SHP77 (cell line): ENCODE measurements at regions not wholly inside any gene's neighbourhood (a gene's known extent, or its start where the extent isn't known, plus 50 kb on each side); places are given as distances from the start of the nearest gene placed in this dataset.
A peak's percentile ranks its signal among the peaks of the same experiment; 100 is the strongest.
"Not testable (repeated sequence)": the region's sequence is repeated elsewhere in the genome, so short reads cannot be mapped to it uniquely, and the experiment has no call there.

Experiments
- DNase-seq, 2 experiments: peaks; one replicate each; lab custom pipeline; 2025; lab: John Stamatoyannopoulos, UW

DNA sequence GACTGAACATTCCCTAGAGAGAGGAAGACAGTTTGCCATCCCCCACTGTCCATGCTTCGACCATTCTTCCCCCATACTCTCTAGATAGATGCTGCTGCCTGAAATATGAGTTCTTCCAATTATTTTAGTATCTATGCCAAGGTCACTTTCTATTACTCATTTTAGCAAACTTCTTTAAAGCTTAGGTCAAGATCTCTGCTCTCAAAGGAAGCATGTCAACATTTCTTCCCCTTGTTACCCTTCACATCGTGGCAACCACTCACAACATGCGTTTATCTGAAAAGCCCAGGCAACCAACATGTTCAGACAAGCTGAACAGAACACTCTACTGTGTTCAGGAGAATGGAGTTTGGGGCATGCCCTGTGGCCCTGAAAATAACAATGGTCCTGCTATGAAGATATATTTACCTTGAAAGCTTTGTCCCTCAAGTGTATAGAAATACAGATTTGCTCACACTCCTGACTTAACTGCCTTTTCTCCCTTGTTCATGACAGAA lies 138.4 kb upstream of the KIF2A start:
- no peak for DNase-seq

DNA sequence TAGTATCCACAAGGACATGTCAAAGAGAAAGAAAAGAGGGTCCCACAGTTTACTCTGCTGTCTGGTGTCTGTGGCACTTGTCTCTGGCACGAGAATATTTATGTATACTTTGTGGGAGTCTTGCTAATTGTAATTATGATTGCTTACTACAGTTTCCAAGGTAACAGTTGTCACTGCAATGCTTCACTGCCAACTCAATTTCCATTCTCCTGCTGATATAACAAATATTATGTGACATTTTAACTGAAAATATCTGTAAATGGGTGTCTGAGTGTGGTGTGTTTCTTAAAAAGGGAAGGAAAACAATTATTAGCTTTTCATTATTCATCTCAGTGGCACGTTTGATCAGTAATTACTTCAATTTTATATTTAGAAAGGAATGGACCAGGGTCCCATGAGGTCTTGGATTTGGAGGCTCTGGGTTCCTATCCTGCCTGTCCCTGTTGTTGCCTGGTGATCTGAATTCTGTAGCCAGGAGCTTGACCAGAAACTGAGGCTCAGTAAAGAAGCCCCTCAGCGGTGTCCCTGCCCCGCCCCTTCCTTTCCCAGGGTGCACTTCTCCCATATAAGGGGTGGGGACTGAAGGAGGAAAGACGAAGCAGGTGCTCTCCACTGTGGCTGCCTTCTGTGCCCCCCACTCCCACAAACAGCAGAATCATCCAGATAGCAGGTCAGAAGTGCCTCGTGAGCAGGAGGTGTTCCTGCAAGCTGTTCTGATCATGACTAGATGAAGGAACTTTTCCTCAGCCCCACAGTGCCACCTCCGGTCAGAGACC lies 137.3 kb upstream of the KIF2A start:
- no peak for DNase-seq

DNA sequence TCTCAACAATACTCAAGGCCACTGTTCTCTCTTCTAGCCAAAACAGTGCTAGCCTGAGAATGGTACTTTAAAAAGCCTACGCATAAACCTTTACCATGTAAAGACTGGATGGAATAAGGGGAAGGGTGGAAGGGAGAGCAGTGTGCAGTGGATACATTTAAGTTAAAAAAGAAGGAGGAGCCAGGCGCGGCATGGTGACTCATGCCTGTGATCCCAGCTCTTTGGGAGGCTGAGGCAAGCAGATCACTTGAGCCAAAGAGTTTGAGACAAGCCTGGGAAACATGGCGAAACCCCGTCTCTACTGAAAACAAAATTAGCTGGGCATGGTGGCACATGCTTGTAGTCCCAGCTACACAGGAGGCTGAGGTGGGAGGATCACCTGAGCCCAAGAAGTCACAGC lies 127.7 kb upstream of the KIF2A start:
- DNase-seq = no peak

DNA sequence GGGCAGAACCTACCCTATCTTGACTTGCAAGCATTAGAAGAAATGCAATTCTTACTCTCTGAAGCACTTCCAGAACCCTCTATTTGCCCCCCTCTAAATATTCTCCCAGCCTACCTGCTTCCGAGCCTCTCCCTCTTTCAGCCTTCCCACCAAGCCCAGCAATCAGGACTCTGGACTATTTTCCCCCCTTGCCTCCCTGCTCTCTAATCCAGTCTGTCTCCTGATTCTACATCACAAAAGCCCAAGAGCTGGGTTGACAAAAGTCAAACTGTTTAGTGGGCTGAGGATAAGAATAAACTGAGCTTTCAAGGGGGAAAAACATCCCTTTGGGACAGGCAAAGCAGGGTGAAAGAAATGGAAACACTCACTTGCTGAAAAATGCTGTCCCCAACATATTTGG lies 123.2 kb upstream of the KIF2A start:
- DNase-seq = no peak

DNA sequence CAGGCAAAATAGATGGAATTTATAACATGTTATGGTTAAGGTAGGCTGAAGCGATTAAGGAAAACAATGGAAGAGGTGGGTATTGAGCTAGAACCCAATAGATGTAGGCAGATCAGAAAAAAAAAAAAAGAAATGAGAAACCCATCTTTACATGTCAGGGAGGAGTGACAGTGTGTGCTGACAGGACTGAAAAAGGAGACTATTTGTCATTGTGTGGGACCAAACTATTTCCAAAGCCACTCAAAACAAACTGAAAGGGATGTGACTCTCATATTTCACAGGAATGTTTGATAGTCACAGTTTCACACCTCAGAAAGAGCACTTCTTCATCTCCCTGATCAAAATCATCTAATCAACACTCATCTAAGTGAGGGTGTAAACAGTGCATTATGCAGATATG lies 122.3 kb upstream of the KIF2A start:
- DNase-seq = no peak

- no peak for DNase-seq
Measured at GRCh38 chr5:62184444-62184843, 121.6 kb upstream of the KIF2A start.

DNA sequence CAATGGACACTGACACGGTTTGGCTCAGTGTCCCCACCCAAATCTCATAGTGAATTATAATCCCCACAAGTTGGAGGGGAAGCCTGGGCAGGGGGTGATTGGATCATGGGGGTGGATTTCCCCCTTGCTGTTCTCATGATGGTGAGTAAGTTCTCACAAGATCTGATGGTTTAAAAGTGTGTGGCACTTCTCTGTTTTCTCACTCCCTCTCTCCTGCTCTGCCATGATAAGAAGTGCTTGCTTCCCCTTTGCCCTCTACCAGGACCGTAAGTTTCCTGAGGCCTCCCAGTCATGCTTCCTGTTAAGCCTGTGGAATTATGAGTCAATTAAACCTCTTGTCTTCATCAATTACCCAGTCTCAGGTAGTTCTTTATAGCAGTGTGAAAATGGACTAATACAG lies 115.8 kb upstream of the KIF2A start:
- DNase-seq = no peak

GRCh38 chr5:62190931-62191330 lies 115.1 kb upstream of the KIF2A start:
- no peak for DNase-seq

DNA sequence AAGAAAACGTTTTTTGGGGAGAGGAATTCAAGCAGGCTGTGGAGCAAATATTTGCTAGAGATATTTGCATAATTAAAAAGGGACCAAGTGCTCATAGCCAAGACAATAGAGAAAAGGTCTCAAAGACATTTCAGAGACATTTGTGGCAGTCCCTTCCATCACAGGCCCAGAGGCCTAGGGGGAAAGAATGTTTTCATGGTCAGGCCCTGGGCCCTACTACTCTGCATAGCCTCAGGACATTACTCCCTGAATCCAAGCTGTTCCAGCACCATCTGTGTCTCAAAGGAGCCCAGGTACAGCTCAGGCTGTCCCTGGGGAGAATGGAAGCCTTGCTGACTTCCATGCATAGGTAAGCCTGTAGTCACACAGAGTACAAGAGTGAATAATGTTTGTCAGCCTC lies 113.0 kb upstream of the KIF2A start:
- DNase-seq = no peak

DNA sequence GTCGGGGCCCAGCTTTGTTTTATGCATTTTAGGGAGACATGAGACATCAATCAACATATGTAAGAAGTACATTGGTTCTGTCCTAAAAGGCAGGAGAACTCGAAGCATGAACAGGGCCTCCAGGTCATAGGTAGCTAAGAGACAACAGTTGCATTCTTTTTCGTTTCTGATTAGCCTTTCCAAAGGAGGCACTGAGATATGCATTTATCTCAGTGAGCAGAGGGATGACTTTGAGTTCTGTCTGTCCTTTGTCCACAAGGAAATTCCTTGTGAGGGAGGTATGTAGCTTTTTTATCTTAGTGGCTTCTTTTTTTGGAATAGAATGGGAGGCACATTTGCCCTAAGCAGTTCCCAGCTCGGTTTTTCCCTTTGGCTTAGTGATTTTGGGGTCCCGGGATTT lies 109.5 kb upstream of the KIF2A start:
- not testable (repeated sequence) for DNase-seq

GRCh38 chr5:62197697-62198096 lies 108.3 kb upstream of the KIF2A start:
- no peak for DNase-seq

DNA sequence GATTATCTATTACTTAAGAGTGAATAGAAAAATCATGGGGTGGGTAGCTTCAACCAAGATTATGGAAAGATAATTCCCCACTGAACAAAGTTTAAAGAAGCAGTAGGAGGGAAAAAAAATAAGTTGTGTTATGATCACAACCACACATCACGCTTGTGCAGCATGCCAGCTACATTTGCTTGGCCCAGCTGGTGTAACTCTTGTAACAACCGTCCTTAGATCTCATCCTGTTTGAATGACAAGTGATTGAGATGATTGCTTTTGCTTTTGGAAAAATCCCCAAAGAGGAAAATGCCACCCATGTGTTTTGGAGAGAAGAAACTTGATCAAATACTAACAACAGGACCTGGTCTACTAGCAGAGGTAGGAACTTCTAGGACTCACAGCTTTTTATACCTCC lies 107.6 kb upstream of the KIF2A start:
- DNase-seq = no peak

GRCh38 chr5:62199792-62200716 lies 106.0 kb upstream of the KIF2A start:
- DNase-seq = no peak

DNA sequence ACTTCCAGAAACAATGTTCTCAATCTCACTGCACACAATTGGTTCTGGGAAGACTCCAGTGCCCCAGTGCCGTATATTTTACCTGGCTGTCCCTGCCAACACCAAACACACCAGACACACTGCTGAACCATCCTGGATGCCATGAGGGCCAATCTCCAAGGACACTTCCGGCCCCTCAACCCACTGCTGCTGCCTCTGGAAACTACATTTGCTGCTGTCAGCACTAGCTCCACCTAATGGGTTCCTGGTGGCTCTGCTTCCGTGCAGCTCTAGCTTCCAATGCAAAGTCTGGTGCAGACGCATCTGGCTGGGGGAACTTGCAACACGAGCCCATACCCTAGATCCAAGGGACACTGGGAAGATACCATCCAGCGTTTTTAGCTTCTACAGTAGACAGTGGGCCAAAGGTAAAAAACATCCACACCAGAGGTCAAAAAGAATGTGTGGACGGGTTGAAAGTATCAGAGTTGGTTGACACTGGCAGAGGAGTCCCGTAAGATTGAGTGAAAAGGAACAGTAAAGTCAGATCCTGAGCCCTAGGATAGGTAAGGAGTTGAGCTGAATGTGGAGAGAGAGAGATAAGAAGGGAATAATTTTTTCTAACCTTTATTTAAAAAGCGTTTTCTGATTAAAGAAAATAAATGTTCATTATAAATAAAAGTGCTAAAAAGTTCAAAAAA lies 99.7 kb upstream of the KIF2A start:
- peak in 1 of 2 experiments; percentile 19 for DNase-seq

DNA sequence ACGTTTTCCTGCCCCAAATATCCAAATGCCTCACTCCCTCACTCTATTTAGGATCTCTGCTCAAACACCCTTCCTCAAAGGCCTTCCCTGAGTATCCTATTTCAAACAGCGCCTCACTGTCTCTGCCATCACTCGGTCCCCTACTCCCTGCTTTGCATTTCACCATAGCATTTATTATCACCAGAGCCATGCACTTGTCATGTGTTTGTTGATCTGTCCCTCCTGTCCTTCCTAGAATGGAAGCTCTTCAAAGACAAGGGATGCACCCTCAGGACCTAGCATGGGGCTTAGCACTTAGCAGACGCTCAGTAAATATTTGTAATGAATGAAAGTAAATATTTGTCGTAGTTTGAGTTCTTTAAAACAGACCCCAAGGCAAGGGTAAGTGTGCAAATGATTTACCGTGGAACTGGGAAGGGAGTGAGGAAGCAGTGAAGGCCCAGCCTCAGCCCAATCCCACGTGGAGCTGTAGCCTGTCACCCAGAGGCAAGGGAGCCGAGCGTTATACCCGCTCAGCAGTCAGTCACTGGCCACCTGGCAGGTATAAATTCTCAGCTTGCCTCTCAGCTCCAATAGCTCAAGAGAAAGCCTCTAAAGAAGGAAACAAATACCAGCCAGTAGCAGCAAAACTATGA lies 97.7 kb upstream of the KIF2A start:
- DNase-seq = peak; percentile 7 to 13

DNA sequence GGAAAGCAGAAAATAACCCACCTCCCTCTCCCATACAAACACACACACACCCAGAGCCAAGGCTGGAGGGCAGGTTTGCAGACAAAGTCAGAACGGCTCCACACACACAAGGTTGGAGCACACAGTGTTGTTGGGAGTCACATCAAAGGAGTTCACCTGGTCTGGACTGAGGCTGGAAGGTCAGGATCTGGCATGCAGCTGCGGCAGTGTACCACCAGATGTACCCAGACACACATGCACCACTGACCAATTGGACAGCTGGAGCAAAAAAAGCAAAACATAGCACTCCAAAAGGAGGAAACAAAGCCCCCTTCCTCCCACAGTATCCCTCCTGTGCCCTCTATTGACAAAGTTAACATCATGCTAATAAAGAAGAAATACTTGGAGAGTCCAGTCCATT lies 94.6 kb upstream of the KIF2A start:
- DNase-seq = no peak

GRCh38 chr5:62212648-62213047 lies 93.4 kb upstream of the KIF2A start:
- DNase-seq = no peak

DNA sequence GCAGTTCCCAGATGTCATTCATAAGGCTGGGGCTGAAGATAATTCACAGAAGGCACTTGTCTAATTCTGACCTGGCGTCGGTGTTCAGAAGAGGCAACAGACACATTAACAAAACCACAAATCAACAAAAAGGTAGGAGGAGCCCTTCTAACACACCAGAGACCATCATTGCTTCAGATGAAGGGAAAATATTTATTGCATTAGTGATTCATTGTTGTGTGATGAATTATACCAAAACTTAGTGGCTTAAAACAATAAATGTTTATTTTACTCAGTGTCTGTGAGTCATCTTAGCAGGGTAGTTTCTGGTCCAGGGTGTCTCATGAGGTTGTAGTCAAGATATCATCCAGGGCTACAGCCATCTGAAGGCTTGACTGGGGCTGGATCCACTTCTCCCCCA lies 91.3 kb upstream of the KIF2A start:
- DNase-seq = no peak

GRCh38 chr5:62216603-62217002 lies 89.4 kb upstream of the KIF2A start:
- not testable (repeated sequence) for DNase-seq

GRCh38 chr5:62217095-62217494 lies 88.9 kb upstream of the KIF2A start:
- DNase-seq = not testable (repeated sequence)

- DNase-seq = not testable (repeated sequence)
Measured at GRCh38 chr5:62218860-62219259, 87.1 kb upstream of the KIF2A start.

DNA sequence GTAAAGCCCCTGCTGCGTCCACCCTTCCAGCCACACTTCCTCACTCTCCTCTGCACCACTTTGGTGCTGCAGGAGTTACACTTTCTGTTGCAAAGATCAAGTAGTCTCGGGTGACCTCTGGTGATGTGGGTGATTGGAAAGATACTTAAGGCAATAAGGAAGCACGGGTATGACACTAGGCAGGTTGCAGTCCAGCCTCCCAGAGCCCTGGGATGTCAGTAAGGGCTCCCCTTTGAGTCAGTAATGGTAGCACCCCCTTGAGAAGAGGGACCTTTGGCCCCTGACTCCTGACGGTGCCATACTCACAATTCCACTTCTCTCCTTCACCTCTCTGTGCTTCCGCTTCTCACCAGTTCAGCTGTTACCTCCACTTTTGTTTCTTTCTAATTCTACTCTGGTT lies 84.1 kb upstream of the KIF2A start:
- DNase-seq = not testable (repeated sequence)
